ENCODE measurements at regions not wholly inside any gene's neighbourhood (a gene's known extent, or its start where the extent isn't known, plus 50 kb on each side); places are given as distances from the start of the nearest gene placed in this dataset.

DNA sequence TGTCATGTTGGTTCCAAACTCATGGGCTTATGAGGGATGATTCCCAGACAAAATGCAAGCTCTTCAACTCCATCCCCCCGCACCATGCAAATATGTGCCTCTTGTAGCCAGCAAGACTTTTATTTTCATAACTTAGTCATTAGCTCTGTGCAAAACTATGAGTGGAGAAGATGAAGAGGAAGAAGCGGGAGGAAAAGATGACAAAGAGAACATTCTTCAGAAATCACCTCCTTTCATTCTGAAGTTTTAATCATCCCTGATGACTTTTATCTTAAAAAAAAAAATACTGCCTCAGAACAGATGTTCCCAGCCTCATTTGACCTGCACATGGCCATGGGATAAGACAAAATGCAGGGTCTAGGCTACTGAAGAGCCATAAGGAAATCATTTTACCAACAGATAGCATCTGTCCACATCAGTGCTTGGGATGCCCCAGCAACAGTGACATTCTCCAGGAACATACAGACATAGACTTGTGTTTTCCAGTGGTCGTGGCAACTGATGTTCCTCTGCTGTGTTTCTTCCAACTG, 145.5 kb downstream of the WNT5A start:
- no peak for DNase-seq

DNA sequence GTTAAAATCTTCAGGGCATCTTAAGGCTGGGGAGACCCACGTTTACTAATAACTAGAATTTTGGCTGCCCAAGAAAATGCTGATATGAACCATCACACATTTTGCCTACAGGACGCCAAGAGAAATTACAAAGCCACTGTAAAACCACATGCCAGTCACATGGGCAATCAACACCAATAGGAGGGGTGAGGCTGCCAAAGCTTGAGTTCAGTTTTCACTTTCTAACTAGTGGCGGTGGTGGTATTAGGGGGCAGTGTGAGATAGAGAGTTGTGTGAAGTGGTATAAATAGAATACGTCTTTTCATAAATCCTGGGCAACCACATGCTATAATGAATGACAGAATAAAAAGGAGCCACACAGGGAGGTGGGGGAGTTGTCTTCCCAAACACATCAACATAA, 147.3 kb downstream of the WNT5A start:
- no peak for DNase-seq

DNA sequence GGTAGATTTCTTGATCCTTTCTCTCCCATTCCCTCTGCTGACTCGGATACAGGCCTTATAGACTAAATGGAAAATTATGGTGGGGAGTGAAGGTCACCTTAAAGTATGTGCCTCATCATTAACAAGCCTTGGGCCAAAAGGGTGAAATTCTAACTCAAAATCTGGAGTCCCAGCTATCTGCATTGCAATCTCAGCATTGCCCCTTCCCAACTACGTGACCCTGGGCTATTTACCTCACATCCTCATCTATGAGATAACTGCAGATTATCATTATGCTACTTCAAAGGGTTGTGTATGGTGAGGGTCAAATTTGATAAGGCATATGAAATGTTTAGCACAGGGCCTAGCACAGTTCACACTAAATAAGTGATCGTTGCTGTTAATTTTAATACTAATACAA, 147.7 kb downstream of the WNT5A start:
- DNase-seq: no peak

DNA sequence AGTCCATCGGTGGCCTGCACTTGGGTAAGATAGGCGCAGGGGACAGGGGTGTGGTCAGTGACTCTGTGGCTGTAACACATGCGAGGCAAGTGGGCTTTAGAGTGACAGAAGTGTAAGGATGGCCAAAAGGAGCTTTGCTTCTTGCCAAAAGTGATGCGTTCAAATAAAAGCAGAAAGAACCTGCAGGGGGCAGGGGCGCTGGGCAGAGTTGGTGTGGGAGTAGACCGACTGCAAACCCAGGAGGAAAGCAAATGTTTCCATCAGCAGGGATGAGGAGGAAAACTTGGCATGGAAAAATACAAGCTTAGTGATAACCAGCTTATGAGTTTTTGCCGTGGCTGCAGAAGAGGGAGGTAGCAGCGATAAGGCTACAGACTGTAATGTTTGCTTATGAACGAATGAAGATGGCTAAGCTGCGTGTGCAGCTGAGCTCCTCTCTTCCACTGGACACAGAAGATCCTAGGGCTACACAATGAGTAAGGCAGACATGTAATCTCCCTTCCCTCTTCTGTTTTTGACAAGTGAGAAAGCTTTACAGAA, 149.4 kb downstream of the WNT5A start:
- DNase-seq: no peak

DNA sequence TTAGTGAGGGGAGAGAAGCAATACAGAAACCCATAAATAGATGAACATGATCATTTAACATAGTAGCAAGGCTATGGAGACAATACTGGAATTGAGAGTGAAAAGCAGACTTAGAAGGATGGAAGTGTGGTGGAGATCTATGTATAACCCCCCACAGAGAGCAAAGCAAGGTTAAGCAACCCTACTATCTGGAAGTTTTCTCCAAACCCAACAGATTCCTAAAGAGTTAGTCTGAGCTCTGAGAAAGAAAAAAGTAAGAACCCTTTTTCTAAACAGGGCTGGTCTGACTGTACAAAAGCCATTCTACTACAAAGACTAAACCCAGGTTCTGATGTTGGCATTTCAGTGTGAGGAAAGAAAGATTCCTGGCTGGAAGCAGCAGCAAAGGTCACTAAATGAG, 153.2 kb downstream of the WNT5A start:
- no peak for DNase-seq

DNA sequence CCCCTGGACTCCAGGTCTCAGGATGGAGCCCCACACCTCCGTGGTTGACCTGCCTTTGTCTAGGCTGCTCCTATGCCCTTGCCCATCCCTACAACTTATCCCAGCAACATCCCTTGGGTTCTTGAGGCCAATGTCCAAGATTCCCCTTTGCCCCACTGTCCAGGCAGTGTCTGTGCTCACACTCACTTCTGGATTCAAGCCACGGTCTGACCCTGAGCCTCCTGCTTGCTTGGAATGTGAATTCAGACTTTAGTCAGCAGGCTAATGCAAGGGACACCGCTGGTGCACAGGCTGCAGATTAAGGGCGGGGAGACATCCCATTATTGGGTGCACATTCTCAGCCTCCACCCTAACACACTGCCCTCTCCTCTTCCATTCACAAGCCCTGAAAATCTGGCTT, 154.1 kb downstream of the WNT5A start:
- DNase-seq: no peak

DNA sequence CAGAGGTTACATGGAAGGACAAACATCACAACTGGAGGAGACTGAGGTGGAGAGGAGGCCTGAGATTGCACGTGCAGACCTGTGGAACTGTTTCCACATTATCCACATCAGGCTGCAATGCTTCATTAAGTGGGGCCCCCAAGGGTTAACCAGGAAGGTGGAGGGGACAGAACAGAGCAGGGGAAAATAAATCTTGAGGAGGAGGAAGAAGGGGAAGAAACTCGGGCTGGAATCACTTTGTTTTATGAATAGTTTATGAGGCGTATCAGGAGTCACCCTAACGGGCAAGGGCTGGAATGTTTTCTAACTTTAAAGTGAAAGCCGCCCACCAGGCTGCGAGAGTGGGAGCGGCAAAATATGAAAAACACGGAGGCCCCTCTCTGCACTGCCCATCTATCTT, 154.9 kb downstream of the WNT5A start:
- no peak for DNase-seq

DNA sequence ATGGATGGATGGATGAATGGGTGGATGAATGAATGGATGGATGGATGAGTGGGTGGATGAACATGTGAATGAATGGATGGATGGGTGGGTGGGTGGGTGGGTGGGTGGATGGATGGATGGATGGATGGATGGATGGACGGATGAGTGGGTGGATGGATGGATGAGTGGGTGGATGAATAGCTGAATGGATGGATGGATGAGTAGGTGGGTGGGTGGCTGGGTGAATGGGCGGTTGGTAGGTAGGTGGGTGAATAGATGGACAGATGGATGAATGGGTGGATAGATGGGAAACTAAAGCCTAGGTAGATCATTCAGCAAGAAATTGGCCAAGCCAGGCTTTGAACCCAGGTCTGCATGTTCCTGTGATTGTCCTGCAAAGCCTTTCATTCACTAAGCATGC, 155.6 kb downstream of the WNT5A start:
- no peak for DNase-seq

DNA sequence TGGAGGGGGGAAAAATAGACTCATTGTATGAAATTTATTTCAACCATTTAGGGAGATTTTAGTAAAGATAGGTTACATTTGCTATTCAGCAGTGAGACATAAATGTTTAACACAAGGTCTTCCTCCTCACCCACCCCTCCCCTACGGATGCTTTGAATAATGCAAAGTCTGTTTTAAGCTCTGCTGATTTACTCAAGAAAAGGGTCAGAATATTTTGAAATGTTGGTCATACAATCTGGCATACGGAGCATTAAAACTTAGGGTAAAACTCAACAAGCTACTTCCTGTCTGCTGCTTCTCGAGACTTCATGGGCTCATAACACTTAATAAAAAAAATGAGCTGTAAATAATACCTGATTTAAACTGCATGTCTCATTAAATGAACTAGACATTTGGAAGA, 156.3 kb downstream of the WNT5A start:
- no peak for DNase-seq

DNA sequence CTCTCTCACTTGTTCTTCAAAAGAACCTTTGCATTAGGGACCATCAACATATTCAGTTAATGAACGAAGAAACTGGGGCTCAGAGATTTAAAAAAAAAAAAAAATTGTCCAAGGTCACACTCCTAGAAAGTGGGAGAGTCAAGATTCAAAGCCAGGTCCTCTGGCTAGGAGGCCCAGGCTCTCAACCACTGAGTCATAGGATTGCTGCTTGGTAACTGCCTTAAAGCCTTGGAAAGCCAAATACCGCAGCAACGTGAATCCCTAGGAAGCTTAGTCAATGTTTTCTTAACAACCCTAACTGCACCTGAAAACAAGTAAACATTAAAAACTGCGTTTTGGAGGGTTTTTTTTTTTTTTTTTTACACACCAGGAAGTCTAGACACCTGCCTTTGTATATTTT, 156.8 kb downstream of the WNT5A start:
- no peak for DNase-seq

DNA sequence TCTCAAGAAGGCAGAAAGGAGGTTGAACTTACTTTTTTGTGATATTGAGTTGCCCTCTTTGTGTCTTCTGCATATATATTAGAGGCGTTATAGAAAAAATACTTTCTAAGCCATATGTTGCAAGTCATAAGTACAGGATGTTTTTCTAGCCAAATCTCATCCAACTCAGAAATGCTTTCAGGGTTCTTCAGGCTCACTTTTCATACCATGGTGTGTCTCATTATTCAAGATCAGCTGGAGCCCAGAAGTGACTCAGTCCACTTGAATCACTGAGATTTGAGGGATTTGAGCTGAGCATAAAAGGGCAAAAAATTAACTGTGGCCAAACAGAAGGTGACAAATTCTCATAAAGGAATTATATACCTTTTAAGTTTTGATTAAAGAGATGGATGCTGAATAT, 157.3 kb downstream of the WNT5A start:
- DNase-seq: no peak

DNA sequence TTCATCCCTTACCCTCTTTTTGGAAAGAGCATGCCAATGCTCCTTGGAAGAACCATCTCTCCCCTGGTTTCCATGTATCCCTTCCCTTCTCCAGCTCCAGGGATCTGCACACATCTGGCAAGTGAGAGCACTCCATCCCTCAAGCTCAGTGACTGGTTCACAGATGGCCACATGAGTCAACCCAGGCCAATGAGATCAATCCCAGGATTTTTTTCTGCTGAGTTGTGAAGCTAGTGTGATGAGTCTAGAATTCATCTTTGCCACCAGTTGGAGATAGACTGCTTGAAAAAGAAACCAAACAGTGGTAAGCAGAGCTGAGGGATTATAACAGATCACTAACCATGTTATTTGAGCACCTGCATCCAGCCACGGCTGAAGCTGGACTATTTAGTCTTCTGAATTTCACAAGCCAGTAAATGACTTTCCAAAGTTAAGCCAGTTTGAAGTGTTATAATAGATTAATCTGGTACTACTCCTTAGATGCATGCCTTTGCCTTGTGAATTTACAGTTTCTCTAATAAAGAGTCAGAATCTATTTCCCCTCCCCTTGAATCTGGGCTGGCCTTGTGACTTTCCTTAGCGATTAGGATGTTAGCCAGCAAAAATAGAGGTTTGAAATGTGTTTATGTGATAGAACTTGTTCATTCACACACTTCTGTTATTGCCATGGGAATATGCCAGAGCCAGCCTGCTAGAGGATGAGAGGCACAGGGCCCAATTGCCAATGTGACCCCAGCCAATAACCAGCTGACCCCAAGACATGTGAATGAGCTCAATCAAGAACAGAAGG, 159.8 kb downstream of the WNT5A start:
- no peak for DNase-seq

DNA sequence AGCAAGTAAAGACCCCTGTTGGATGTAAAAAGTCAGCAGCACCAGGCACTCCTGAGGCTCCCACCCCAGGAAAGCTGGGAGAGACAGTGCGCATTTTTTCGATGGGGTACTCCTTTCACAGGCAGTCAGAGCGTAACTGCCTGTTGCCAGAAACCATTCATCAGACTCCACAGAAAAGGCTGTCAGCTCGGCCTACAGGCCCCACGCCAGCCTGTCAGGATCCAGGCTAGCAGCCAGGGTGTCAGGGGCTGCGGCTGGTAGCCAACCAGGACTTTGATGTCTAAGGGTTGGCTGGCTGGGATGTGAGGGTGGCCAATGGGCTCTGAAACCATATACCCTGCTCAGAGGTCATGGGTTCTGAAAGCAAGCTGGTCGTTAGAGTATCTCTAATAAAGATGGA, 164.5 kb downstream of the WNT5A start:
- DNase-seq: no peak

DNA sequence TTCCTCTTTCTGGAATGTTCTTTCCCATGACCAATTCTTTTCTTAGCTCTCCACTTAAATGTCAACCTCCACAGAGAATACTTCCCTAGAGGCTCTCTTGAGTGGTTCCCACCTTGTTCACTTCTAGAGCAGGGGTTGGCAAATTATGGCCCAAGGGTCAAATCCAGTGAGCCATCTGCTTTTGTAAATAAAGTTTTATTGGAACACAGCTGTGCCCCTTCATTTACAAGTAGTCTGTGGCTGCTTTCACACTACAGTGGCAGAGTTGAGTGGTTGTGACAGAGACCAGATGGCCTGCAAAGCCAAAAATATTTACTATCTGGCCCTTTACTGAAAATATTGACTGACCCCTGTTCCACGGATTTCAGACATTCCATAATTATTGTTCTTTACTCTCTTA, 166.2 kb downstream of the WNT5A start:
- no peak for DNase-seq

DNA sequence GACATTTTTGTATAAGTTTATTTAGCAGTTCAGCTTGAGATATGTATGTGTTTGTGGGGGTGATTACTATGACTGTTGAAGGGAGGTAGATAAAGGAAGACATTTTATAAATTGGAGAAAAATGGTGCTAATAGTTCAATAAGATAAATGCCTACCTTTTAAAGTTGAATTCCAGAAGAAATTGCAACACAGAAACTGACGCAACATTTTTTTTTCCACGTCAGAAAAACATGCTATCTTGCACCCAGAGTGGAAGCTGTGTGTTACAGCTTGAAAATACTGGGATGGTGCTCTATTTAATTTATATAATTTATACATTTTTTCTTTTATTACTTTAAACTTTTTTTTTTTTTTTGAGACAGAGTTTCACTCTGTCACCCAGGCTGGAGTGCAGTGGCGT, 171.7 kb downstream of the WNT5A start:
- DNase-seq: no peak

DNA sequence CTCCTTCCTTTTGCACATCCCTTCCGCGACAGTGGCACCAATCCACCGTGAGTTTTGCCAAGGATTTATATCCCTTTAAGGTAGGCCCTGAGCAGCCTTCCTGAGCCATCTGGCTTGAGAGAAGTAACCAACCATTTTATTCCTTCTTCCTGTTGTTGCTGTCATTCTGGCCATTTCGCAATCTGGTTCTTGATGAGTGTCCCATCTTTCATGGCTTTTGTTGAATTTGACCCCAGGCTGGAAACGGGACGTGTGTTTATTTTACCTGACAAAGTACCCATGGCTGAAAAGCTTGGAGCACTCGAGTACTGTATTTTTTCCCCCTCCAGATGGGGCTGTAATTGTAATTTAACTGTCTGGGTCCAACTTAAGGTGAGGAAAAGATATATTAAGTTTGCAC, 173.4 kb downstream of the WNT5A start:
- DNase-seq: no peak

DNA sequence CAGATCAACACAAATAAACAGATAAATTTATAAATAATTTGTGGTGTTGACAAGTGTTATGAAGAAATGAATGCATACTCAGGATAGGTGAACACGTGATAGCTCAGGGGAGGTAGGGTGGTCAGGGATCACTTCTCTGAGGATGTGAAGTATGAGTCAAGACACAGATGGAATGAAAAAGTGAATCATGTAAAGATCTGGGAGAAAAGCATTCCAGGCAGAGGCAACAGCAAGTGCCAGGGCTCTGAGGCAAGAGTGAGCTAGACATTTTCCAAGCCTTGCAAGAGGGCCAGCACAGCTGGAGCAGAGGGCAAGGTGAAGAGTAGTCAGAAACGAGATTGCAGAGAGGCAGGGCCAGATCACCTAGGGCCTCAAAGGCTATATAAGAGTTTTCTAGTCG, 177.8 kb downstream of the WNT5A start:
- DNase-seq: no peak

DNA sequence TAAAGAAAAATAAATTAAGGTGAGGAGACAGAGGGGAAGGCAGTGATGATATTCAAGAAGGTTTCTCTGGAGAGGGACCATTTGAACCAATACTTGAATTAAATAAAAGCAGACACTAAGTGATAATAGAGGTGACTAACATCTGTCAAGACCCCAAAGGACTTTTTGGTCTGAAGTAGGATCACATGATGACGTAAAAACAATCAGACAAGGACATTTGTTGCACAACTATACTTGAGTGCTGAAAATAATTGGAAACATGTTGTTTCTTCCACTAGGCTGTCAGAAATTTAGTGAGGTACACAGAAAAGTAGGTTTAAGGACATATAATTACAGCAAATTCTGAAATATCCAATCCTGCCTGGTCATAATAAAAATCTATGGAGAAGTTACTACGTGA, 179.5 kb downstream of the WNT5A start:
- DNase-seq: no peak

DNA sequence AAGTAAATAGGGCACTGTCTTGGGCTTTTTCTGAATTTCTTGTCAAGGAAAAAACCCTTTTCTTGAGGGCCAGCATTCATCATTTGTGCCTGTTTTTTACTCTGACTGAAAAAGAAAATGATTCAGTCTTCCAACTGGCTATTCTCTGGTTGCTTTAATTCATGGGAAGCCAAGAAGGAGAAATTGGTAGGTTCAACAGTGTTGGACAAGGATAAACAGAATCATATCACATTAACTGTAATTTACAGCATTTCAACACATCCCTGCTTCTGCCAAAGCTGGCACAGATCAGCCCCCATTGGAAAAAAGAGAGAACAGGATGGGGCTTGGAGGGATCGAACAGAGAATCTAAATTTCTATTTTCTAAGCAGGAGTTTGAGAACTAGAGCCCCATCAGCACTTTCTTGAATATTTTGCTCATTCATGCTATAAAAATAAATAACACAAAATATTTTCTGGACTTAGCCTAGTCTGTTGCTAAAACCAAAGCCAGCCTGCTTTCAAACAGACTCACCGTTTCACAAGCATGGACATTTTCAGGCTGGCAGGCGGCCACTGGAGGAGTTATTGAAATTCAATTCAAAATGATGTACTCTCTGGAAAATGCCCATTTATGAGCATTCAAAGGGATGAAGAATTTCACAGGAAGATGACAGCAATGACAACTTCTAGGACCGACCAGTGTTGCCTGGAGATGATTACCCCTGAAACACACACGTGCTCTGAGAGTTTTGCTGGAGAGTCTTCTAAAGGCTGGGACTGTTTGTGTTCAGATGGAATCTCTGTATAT, 181.2 kb downstream of the WNT5A start:
- no peak for DNase-seq

DNA sequence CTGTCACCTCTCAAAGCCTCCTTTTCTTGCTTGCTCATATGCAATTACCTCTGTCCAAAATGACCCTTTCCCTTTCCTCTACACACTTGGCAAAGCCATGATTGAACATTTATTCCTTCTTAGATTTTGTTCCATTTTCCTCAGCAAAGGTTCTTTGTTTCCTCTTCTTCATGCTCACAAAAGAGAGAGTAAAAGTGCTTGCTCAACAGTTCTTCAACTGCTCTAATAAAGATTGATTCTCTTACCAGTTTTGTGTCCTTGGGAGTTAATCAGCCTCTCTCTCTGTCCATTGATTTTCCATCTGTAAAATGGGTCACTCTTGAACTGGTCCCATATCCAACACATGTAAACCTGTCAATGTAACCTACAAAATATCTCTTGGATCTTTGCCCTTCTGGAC, 186.4 kb downstream of the WNT5A start:
- DNase-seq: no peak

DNA sequence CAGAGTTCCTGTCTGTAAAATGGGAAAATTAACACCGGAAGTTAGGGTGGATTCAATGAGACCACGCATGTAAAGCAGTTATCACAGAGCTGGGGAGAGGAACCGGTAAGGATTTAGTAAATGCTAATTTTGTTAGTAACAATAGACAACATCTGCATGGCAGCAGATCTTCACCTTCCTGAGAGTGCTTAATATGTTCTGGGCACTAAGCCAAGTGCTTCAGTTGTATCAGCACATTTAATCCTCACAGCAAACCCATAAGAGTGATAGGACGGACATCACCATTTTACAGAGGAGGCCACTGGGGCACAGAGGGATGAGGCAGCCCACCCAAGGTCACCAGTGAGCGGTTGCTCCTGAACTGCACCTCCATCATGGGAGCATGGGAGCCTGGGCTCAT, 189.4 kb downstream of the WNT5A start:
- no peak for DNase-seq

DNA sequence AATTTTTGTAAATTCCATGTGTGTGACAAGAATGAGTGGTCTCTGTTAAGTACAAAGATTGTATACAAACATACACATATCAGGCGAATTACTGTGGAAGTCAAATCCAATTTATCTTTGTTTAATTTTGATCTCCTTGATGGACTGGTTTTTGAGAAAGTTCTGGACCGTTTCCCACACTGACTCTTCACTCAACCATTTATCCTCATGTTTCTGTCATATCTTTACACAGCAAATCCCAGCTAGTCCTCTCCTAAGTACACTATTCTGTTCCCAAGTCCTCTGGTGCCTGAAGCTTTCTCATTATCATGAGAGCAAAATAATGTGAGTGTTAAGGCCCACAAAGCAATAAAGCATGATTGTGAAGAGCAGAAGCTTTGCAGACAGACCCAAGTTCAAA, 189.9 kb downstream of the WNT5A start:
- DNase-seq: no peak

DNA sequence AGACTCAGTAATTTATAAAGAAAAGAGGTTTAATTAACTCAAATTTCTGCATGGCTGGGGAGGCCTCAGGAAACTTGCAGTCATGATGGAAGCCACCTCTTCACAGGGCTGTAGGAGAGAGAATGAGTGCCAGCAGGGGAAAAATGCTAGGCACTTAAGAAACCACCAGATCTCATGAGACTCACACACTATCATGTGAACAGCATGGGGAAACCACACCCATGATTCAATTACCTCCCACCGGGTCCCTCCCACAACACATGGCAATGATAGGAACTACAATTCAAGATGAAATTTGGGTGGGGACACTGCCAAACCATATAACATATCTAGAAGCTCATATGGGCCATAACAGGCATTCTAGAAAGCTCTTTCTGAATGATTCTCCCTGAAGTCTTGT, 190.3 kb downstream of the WNT5A start:
- no peak for DNase-seq

DNA sequence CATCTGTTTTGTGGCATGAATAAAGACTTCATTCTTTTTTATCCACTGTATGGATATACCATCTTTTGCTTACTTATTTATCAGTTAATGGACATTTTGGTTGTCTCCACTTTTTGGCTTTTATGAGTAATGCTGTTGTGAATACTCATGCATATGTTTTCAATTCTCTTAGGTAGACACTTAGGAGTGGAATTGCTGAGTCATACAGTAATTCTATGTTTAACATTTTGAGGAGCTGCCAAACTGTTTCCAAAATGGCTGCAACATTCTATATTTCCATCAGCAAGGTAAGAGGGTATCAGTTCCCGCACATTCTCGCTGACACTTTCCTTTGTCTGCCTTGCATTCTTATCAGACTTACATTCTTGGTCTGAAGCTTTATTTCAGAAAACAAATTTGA, 191.1 kb downstream of the WNT5A start:
- no peak for DNase-seq
